Large intestine (tissue), 3 donors: ENCODE measurements at regions not wholly inside any gene's neighbourhood (a gene's known extent, or its start where the extent isn't known, plus 50 kb on each side); places are given as distances from the start of the nearest gene placed in this dataset.

Experiments
- DNase-seq, 2 donors: peaks; one replicate each; pipeline versions ENCODE4 v3.0.0 to v3.0.0-alpha.2; 2013
- H3K27ac ChIP-seq: one replicate; pipeline ENCODE4 v1.5.1; 2013; ENCODE audit warnings: low read length
- H3K27me3 ChIP-seq: 2 replicates; pipeline ENCODE4 v1.6.1; 2013; ENCODE audit warnings: low read length; ENCODE audit not compliant: control insufficient read depth, insufficient read depth
- H3K36me3 ChIP-seq: 2 replicates; pipeline ENCODE4 v1.6.1; 2013; ENCODE audit warnings: low read length; ENCODE audit not compliant: control insufficient read depth, insufficient read depth
- H3K4me1 ChIP-seq: one replicate; pipeline ENCODE4 v1.6.1; 2013; ENCODE audit warnings: low read length; ENCODE audit not compliant: control insufficient read depth, insufficient read depth
- H3K4me3 ChIP-seq: one replicate; pipeline ENCODE4 v1.5.1; 2013; ENCODE audit warnings: low read length
- H3K9me3 ChIP-seq: one replicate; pipeline ENCODE4 v1.6.1; 2013; ENCODE audit warnings: mild to moderate bottlenecking, low read depth, low read length, moderate library complexity; ENCODE audit not compliant: control insufficient read depth
- WGBS: methylation state at CpG from one replicate; pipeline ENCODE4 v1.1.5; 2013; ENCODE audit warnings: low lambda C conversion rate; ENCODE audit not compliant: insufficient coverage; 5-methylcytosine and 5-hydroxymethylcytosine counted together

GRCh38 chr10:9656386-9656785 lies 1361.3 kb upstream of the CELF2 start:
- DNase-seq, result no peak
- Histone ChIP-seq H3K4me1 (no peaks in the 10 kb centered on the region), H3K27me3 (no peaks in the 10 kb centered on the region), H3K36me3 (no peaks in the 10 kb centered on the region), H3K9me3 (peaks cover 4% of the 10 kb centered on the region), H3K4me3 (no peak overlapping the region), H3K27ac (no peak overlapping the region)

GRCh38 chr10:9656996-9657395 lies 1360.7 kb upstream of the CELF2 start:
- Histone ChIP-seq H3K4me3 (no peak overlapping the region), H3K27me3 (no peaks in the 10 kb centered on the region), H3K9me3 (peaks cover 4% of the 10 kb centered on the region), H3K4me1 (no peaks in the 10 kb centered on the region), H3K27ac (no peak overlapping the region), H3K36me3 (no peaks in the 10 kb centered on the region)
- WGBS, result 80% methylated on average over 1 of the region's 1 CpG
- no peak for DNase-seq

GRCh38 chr10:9657530-9657929 lies 1360.1 kb upstream of the CELF2 start:
- no CpG with 5 or more reads among the region's 2 CpGs for whole genome bisulfite sequencing
- DNase-seq, result no peak

GRCh38 chr10:9668411-9668810 lies 1349.3 kb upstream of the CELF2 start:
- no peaks in the 10 kb centered on the region for H3K36me3 ChIP-seq
- no peak for DNase-seq
- H3K9me3 ChIP-seq, result no peaks in the 10 kb centered on the region
- no peak overlapping the region for H3K4me3 ChIP-seq
- WGBS, result no CpG with 5 or more reads among the region's 3 CpGs
- no peaks in the 10 kb centered on the region for H3K27me3 ChIP-seq
- no peak overlapping the region for H3K27ac ChIP-seq
- H3K4me1 ChIP-seq, result no peaks in the 10 kb centered on the region

More at GRCh38 chr10:9657530-9657929, 1360.1 kb upstream of the CELF2 start:
- Histone ChIP-seq H3K27me3 (no peaks in the 10 kb centered on the region), H3K4me1 (no peaks in the 10 kb centered on the region), H3K27ac (no peak overlapping the region), H3K4me3 (no peak overlapping the region), H3K9me3 (peaks cover 4% of the 10 kb centered on the region), H3K36me3 (no peaks in the 10 kb centered on the region)

GRCh38 chr10:9670911-9671310 lies 1346.8 kb upstream of the CELF2 start:
- Histone ChIP-seq H3K36me3 (no peaks in the 10 kb centered on the region), H3K27ac (no peak overlapping the region), H3K9me3 (no peaks in the 10 kb centered on the region), H3K4me3 (no peak overlapping the region), H3K27me3 (no peaks in the 10 kb centered on the region), H3K4me1 (no peaks in the 10 kb centered on the region)
- no peak for DNase-seq
- no CpG with 5 or more reads among the region's 3 CpGs for WGBS

DNA sequence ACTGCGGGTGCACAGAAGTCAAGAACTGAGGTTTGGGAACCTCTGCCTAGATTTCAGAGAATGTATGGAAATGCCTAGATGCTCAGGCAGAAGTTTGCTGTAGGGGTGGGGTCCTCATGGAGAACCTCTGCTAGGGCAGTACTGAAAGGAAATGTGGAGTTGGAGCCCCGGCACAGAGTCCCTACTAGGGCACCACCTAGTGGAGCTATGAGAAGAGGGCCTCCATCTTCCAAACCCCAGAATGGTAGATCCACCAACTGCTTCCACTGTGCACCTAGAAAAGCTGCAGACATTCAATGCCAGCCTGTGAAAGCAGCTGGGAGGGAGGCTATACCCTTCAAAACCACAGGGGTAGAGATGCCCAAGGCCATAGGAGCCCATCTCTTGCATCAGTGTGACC lies 1336.0 kb upstream of the CELF2 start:
- no peak for DNase-seq
- Histone ChIP-seq H3K36me3 (no peaks in the 10 kb centered on the region), H3K9me3 (peaks cover 3% of the 10 kb centered on the region), H3K4me3 (no peak overlapping the region), H3K4me1 (no peaks in the 10 kb centered on the region), H3K27me3 (no peaks in the 10 kb centered on the region), H3K27ac (no peak overlapping the region)
- WGBS, result no CpG with 5 or more reads among the region's 2 CpGs

- Histone ChIP-seq H3K27ac (no peak overlapping the region), H3K4me3 (no peak overlapping the region), H3K27me3 (no peaks in the 10 kb centered on the region), H3K36me3 (no peaks in the 10 kb centered on the region), H3K9me3 (peaks cover 3% of the 10 kb centered on the region), H3K4me1 (no peaks in the 10 kb centered on the region)
- no CpG with 5 or more reads among the region's 1 CpG for WGBS
- no peak for DNase-seq
Measured at GRCh38 chr10:9682802-9683201, 1334.9 kb upstream of the CELF2 start.

- Histone ChIP-seq H3K4me3 (no peak overlapping the region), H3K27me3 (no peaks in the 10 kb centered on the region), H3K4me1 (no peaks in the 10 kb centered on the region), H3K27ac (no peak overlapping the region), H3K9me3 (peaks cover 3% of the 10 kb centered on the region), H3K36me3 (no peaks in the 10 kb centered on the region)
- 83% methylated on average over 1 of the region's 1 CpG for WGBS
- no peak for DNase-seq
Measured at GRCh38 chr10:9684186-9684585, 1333.5 kb upstream of the CELF2 start.

- Histone ChIP-seq H3K4me3 (no peak overlapping the region), H3K9me3 (peaks cover 3% of the 10 kb centered on the region), H3K36me3 (no peaks in the 10 kb centered on the region), H3K27me3 (no peaks in the 10 kb centered on the region), H3K27ac (no peak overlapping the region), H3K4me1 (no peaks in the 10 kb centered on the region)
- no peak for DNase-seq
Measured at GRCh38 chr10:9685596-9685995, 1332.1 kb upstream of the CELF2 start.

DNA sequence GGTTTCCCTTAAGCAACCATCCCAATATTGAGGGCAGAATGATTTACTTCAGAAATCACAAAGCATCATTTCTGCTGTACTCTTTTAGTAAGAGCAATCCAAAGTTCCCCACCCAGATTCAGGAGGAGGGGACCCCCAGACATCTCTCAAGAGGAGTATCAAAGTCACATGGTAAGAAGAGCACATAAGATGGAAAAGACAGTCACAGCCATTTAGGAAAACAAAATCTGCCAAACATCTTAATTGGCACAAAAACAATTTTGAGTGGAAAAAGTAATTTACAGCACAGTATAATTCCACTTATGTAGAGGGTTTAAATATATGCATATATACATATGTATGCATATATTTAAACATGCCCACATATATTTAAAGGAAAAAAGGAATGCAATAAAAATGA lies 1329.0 kb upstream of the CELF2 start:
- H3K36me3 ChIP-seq, result no peaks in the 10 kb centered on the region
- no peak for DNase-seq
- no peak overlapping the region for H3K27ac ChIP-seq
- no peaks in the 10 kb centered on the region for H3K4me1 ChIP-seq
- H3K4me3 ChIP-seq, result no peak overlapping the region
- H3K9me3 ChIP-seq, result no peaks in the 10 kb centered on the region
- H3K27me3 ChIP-seq, result no peaks in the 10 kb centered on the region

DNA sequence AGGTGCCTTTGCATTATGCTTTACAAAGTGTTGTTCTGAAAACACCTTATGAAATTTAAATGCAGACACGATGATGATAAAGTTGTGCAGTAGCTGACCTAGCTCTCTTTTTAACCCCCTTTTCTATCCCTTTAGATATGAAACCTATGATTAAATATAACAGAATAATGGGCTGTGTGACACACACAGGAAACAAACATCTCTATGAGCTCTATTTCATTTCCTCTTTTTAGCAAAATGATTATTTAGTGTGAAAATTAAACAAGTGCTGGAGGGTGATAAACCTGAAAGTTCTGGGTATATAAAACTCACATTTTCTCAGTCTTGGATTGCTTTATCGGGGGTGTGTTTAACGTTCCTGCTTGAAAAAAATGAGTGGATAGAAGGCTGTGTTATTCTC lies 1310.5 kb upstream of the CELF2 start:
- WGBS, result 80% methylated on average over 1 of the region's 3 CpGs
- no peak for DNase-seq
- H3K27me3 ChIP-seq, result no peaks in the 10 kb centered on the region

More for the DNA sequence above, 1310.5 kb upstream of the CELF2 start:
- Histone ChIP-seq H3K9me3 (peaks cover 4% of the 10 kb centered on the region), H3K4me3 (no peak overlapping the region), H3K36me3 (no peaks in the 10 kb centered on the region), H3K4me1 (no peaks in the 10 kb centered on the region), H3K27ac (no peak overlapping the region)
